ENCODE measurements at regions not wholly inside any gene's neighbourhood (a gene's known extent, or its start where the extent isn't known, plus 50 kb on each side); places are given as distances from the start of the nearest gene placed in this dataset.

DNA sequence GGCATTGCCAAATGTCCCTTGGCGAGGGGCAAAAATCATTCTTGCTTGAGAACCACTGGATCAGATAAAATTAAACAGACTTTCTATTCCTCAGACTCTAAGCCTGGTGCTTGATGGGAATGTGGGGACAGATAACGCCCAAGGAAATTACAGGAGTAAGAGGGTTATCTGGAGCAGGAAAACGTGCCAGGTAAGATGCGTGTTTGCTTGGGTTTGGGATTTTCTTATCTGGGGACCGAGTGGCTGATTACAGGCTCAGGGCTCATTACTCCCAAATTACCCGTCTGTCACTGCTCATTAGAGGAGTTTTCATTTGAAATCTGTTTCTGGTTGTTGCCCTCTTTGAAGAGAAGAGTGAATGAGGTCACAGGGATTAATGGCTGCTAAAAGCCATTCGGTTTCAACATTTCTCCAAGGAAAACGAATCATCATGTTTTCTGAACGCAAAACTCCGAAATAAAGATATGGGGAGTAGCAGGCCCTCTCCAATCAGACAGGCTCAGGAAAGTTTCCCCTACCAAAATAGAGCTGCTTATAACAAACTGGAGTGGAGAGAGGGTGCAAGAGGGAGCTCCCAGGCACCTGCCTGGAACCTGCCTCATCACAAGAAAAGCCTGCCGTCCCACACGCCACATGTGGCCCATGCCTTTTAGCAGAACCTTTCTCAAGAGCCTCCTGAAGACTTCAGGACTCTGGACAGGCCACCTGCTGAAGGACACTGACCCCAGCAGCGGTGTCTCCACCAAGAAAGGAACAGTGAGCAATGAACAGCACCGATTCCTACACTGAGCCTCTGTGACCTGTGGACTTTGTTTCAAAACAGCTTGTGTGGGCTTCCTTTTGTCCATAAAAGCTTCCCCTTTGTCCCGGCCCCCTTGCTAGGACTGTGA is 136.4 kb downstream of the ICE1 start:
- no peak for DNase-seq

DNA sequence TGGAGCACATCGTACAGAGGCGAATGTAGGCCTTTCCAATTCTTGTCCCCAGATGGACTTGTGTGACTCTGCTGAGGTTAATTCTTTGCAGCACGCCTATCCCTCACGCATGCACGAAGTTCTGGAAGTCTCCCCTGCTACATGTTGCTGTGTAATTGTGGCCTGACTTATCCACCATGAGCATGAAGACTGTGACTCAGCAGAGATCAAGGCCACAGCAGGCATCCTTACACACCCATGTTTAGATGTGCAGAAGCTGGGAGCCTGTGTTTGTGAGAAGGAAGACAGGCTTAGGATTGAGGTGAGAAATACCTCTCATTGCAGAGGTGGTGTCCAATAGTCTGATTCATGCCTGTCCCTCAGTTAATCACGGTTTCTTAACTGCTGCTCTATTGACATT is 135.6 kb downstream of the ICE1 start:
- no peak for DNase-seq

DNA sequence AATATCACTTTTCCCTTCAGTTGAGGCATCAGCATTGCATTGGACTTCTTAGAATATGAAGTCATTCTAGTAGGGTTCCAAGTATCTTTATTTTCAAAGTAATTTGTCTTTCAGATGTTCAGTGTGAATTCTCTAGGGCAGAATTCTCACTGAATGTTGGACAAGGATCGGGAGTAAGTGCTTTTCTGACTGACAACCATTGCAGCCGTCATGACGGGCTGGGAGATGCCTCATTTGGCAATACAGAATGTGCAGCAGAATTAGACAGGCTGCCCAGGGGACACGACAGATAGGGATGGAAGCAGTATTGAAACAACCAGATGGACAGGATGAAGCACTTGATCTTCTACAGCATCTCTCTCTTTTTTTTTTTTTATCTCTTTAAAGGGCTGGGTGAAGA is 129.0 kb downstream of the ICE1 start:
- no peak for DNase-seq

DNA sequence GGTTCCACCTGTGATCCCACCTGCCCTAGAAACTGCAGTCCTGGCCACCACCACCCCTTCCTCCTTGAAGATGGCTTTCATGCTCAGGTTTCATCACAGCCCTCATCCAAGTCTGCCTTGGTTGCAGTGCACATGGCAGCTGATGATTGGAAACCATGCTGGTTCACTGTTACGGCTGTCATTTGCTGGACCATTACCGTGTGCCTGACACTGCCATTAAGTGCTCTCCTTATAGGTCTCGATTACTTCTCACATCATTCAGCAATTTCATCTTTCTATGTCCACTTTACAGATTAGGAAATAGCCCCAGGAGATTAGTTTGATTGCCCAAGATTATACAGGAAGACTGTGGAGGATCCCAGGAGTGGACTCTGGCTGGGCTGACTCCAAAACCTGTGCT is 123.9 kb downstream of the ICE1 start:
- DNase-seq = no peak

DNA sequence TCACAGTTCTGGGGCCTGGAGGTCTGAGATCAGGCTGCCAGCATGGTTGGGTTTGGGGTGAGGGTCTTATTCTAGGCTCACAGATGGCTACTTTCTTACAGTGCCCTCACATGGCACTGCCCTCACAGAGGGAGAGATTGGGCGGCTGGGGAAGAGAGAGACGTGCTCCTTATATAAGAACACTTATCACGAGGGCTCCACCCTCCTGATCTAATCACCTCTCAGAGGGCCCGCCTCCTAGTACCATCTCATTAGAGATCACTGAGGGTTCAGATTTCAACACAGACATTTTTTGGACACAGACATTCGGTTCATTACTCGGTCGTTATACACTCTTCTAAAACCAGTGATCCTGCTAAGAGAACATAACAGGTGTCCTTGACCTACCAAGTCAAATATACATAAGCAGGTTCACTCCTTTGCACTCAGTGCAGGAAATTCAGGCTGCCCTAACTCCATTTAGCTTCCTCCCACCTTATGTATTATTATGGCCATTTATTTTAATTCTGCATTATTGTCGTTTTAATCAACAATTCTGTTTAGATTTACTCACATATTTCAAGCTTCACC is 121.7 kb downstream of the ICE1 start:
- DNase-seq = no peak

DNA sequence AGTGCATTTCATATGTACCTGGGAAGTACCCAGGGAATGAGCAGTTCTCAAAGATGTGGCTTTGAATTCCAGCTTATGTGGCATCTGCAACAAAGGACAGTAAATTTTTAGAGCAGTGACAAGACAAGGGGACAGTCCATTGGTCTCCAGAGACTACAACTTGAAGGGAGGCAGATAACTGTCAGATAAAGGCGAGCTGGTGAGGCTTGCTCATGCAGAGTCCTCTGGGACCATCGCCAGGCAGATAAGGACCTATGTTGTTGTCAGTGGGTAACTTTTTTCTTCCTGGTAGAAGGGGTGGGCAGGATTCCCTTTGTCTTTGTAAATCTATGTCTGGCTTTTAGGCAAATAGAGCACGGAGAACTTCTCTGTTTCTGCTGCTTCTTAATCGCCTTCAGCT is 120.2 kb downstream of the ICE1 start:
- DNase-seq = no peak

DNA sequence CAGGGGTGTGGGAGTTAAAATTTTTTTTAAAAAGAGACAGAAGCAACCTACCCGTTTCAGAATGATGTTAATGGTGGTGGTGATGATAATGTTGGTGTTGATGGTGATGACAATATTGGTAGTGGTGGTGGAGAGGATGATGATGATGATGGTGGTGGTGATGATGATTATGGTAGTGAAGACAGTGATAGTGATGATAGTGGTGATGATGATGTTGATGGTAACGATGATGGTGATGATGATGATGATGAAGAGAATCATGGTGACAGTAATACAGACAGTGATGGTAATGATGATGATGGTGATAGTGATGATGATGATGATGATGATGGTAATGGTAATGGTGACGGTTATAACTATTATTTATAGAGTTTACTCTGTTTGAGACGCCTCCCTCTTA is 117.6 kb downstream of the ICE1 start:
- no peak for DNase-seq

All from muscle of back (tissue), 3 donors.